KMS-11 (cell line): ENCODE measurements at regions not wholly inside any gene's neighbourhood (a gene's known extent, or its start where the extent isn't known, plus 50 kb on each side); places are given as distances from the start of the nearest gene placed in this dataset.

ENCODE experiments used
- H2AFZ ChIP-seq: fragments of 200-600 bp; sonication (generic); 2 replicates; pipeline ENCODE4 v1.6.1; 2016; ENCODE audit warnings: antibody characterized with exemption, mixed run types, low read depth
- H3K27ac ChIP-seq: fragments of 200-600 bp; sonication (generic); 2 replicates; pipeline ENCODE4 v1.6.1; 2016; ENCODE audit warnings: mild to moderate bottlenecking, mixed run types
- H3K27me3 ChIP-seq: fragments of 200-600 bp; sonication (generic); 2 replicates; pipeline ENCODE4 v1.6.1; 2017; ENCODE audit warnings: mild to moderate bottlenecking, low read depth, mixed run types, moderate library complexity; ENCODE audit not compliant: insufficient read depth
- H3K36me3 ChIP-seq: fragments of 200-600 bp; sonication (generic); 2 replicates; pipeline ENCODE4 v1.6.1; 2017; ENCODE audit warnings: mild to moderate bottlenecking, mixed run types; ENCODE audit not compliant: insufficient read depth
- H3K4me1 ChIP-seq: fragments of 200-600 bp; sonication (generic); 2 replicates; pipeline ENCODE4 v1.6.1; 2016; ENCODE audit warnings: mild to moderate bottlenecking, low read depth, mixed run types; ENCODE audit not compliant: poor library complexity, severe bottlenecking
- H3K4me2 ChIP-seq: fragments of 200-600 bp; sonication (generic); 2 replicates; pipeline ENCODE4 v1.7.0; 2016; ENCODE audit warnings: mild to moderate bottlenecking, mixed run types
- H3K4me3 ChIP-seq: fragments of 200-600 bp; sonication (generic); IDR thresholded peaks from 2 replicates; pipeline ENCODE4 v1.6.1; 2017; ENCODE audit warnings: low read depth, low read length, mixed read lengths; ENCODE audit not compliant: insufficient read depth
- H3K79me2 ChIP-seq: fragments of 200-600 bp; sonication (generic); 2 replicates; pipeline ENCODE4 v1.6.1; 2016; ENCODE audit warnings: low read depth, mixed run types; ENCODE audit not compliant: insufficient read depth
- H3K9ac ChIP-seq: fragments of 200-600 bp; sonication (generic); 2 replicates; pipeline ENCODE4 v1.6.1; 2016; ENCODE audit warnings: mild to moderate bottlenecking, mixed run types
- H4K20me1 ChIP-seq: fragments of 200-600 bp; sonication (generic); 2 replicates; pipeline ENCODE4 v1.6.1; 2016; ENCODE audit warnings: mild to moderate bottlenecking, mixed run types; ENCODE audit not compliant: insufficient read depth
- CTCF ChIP-seq: fragments of 200-600 bp; sonication (generic); conservative IDR thresholded peaks from 2 replicates; pipeline ENCODE4 v1.6.1; 2017; ENCODE audit warnings: low read depth, mild to moderate bottlenecking, antibody characterized with exemption, low read length, moderate library complexity, mixed read lengths

GRCh38 chr4:127196655-127197352 is 436.0 kb upstream of the INTU start:
- Histone ChIP-seq H3K27ac (no peak overlapping the region), H4K20me1 (no peaks in the 10 kb centered on the region), H3K9ac (no peak overlapping the region), H2AFZ (no peak overlapping the region), H3K4me2 (no peak overlapping the region), H3K79me2 (no peaks in the 10 kb centered on the region), H3K4me1 (no peaks in the 10 kb centered on the region), H3K36me3 (no peaks in the 10 kb centered on the region), H3K4me3 (no peak overlapping the region), H3K27me3 (no peaks in the 10 kb centered on the region)
- no peak for TF ChIP-seq CTCF

GRCh38 chr4:127203562-127204200 is 429.1 kb upstream of the INTU start:
- no peak for TF ChIP-seq CTCF
- Histone ChIP-seq H3K79me2 (no peaks in the 10 kb centered on the region), H3K4me2 (no peak overlapping the region), H3K36me3 (no peaks in the 10 kb centered on the region), H4K20me1 (no peaks in the 10 kb centered on the region), H3K4me3 (no peak overlapping the region), H3K4me1 (no peaks in the 10 kb centered on the region), H3K27me3 (no peaks in the 10 kb centered on the region), H3K9ac (no peak overlapping the region), H2AFZ (no peak overlapping the region), H3K27ac (no peak overlapping the region)

- no peaks in the 10 kb centered on the region for H4K20me1 ChIP-seq
- no peak for TF ChIP-seq CTCF
- no peak overlapping the region for H3K27ac ChIP-seq
- H3K4me3 ChIP-seq: no peak overlapping the region
- no peaks in the 10 kb centered on the region for H3K4me1 ChIP-seq
- no peaks in the 10 kb centered on the region for H3K27me3 ChIP-seq
- no peaks in the 10 kb centered on the region for H3K36me3 ChIP-seq
- H2AFZ ChIP-seq: no peak overlapping the region
- H3K4me2 ChIP-seq: no peak overlapping the region
- no peaks in the 10 kb centered on the region for H3K79me2 ChIP-seq
- H3K9ac ChIP-seq: no peak overlapping the region
These were observed 428.4 kb upstream of the INTU start for GRCh38 chr4:127204322-127204721.

- Histone ChIP-seq H3K27ac (no peak overlapping the region), H3K9ac (no peak overlapping the region), H3K4me3 (no peak overlapping the region), H3K36me3 (no peaks in the 10 kb centered on the region), H3K4me2 (no peak overlapping the region), H3K4me1 (no peaks in the 10 kb centered on the region), H3K79me2 (no peaks in the 10 kb centered on the region), H4K20me1 (no peaks in the 10 kb centered on the region), H3K27me3 (no peaks in the 10 kb centered on the region), H2AFZ (no peak overlapping the region)
- TF ChIP-seq CTCF: no peak
These were observed 423.1 kb upstream of the INTU start for GRCh38 chr4:127209580-127210095.
